ENCODE measurements at regions not wholly inside any gene's neighbourhood (a gene's known extent, or its start where the extent isn't known, plus 50 kb on each side); places are given as distances from the start of the nearest gene placed in this dataset.

GRCh38 chr13:81223778-81224177, 882.9 kb upstream of the SPRY2 start:
- TF ChIP-seq CTCF (IDR thresholded peaks at IDR 0.05) (no peak), EZH2 (IDR thresholded peaks at IDR 0.05; ENCODE audit: borderline replicate concordance, insufficient read depth, low read depth, low read length, poor library complexity, severe bottlenecking) (no peak)
